Adipose tissue (tissue), 3 donors: ENCODE measurements at regions not wholly inside any gene's neighbourhood (a gene's known extent, or its start where the extent isn't known, plus 50 kb on each side); places are given as distances from the start of the nearest gene placed in this dataset.

ENCODE experiments used
- H3K27ac ChIP-seq: one replicate; pipeline ENCODE4 v1.5.1; 2013; ENCODE audit warnings: low read depth, low read length
- WGBS, 3 donors: extraction: QIAGEN DNeasy Blood & Tissue Kit; methylation state at CpG; one replicate each; pipeline ENCODE4 v1.1.7; 2013; 5-methylcytosine and 5-hydroxymethylcytosine counted together
- donor health status: healthy with polysubstance abuse.
- donor health status: Bipolar disorder and iron deficiency.
- donor health status: healthy.

DNA sequence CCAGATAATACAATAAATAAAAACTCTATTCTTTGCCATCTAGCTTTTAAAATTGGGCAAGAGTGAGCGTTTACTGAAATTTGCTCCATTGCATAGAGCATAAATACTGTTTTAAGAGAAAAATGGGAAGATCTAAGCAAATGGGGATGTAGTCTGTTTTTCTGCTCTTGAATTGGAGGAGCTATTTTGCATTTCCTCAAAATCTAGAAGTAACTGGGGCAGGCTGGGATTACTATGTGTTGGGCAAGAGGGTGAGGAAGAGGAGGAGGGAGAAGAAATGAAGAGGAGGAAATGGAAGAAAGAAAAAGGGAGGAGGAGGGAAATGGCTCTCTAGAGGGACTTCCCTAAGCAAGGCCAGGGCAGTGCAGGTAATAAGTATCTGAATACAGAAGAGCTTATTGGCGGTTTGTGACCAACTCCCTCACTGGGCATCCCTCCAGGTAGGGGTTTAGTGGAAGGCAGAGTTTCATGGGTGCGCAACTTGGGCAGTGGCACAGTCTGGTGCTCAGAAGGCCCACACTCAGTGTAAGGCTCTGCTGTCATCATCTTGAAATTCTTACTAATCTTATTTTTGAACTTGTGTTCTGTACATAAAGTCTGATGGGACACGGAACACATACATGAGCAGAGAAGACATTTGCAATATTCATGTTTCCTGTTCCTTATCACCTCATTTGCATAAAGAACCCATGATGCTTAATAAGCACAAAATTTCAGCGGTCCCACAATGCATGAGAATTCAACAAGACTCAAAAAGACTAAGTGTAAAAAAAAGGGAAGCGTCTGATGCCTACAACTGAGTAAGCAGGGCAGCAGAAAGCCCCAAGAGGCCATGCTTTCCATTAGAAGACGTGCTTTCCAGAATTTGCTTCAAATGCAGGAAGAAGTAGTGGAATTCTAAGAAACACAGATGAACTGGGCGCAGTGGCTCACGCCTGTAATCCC is 116.9 kb downstream of the EVX1 start:
- H3K27ac ChIP-seq, result no peak overlapping the region
- WGBS, 3 donors, result 77 to 86% (median 79%) methylated on average over 9 of the region's 9 CpGs

DNA sequence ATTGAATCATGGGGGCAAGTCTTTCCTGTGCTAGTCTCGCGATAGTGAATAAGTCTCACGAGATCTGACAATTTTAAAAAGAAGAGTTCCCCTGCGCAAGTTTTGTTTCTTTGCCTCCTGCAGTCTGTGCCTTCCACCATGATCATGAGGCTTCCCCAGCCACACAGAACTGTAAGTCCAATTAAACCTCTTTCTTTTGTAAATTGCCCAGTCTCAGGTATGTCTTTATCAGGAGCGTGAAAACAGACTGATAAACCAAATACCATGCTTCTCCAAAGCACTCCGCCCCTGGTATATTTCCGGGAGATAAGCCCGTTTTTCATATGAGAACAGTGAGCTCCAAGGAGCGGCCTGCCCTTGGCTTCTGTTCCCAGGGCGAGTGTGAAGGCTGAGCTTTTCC is 118.9 kb downstream of the EVX1 start:
- WGBS, 3 donors, result 74 to 89% (median 87%) methylated on average over 10 of the region's 10 CpGs
- H3K27ac ChIP-seq, result no peak overlapping the region

DNA sequence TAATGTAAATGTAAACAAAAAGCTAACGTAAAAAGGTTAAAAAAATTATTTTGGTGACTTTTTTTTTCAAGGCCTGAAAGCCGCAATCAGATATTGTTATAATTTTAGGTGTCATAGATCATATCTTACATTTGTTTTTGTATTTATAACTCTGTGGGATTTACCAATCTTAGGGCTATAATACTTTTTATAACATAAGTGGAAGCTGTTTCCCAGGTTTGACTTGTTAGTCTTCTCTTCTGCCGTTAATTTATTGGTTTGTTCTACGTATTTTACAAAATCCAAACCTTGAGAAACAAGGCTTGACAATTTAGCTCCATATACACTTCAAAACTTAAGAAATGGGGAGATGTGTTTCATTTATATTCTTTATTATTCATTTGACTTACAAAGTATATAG is 119.4 kb downstream of the EVX1 start:
- 87 to 91% (median 89%) methylated on average over 4 of the region's 4 CpGs for WGBS, 3 donors
- no peak overlapping the region for H3K27ac ChIP-seq

- peak overlapping the region; percentile 22 for H3K27ac ChIP-seq
- WGBS, 3 donors, result 44 to 73% (median 52%) methylated on average over 4 of the region's 4 CpGs
Measured at GRCh38 chr7:27364344-27364758, 121.7 kb downstream of the EVX1 start.

GRCh38 chr7:27367179-27367932 is 124.8 kb downstream of the EVX1 start:
- no peak overlapping the region for H3K27ac ChIP-seq
- 69 to 95% (median 94%) methylated on average over 4 of the region's 4 CpGs for WGBS, 3 donors

- H3K27ac ChIP-seq, result no peak overlapping the region
- 92 to 96% (median 92%) methylated on average over 4 of the region's 4 CpGs for WGBS, 3 donors
Measured at GRCh38 chr7:27367933-27368549, 125.4 kb downstream of the EVX1 start.

DNA sequence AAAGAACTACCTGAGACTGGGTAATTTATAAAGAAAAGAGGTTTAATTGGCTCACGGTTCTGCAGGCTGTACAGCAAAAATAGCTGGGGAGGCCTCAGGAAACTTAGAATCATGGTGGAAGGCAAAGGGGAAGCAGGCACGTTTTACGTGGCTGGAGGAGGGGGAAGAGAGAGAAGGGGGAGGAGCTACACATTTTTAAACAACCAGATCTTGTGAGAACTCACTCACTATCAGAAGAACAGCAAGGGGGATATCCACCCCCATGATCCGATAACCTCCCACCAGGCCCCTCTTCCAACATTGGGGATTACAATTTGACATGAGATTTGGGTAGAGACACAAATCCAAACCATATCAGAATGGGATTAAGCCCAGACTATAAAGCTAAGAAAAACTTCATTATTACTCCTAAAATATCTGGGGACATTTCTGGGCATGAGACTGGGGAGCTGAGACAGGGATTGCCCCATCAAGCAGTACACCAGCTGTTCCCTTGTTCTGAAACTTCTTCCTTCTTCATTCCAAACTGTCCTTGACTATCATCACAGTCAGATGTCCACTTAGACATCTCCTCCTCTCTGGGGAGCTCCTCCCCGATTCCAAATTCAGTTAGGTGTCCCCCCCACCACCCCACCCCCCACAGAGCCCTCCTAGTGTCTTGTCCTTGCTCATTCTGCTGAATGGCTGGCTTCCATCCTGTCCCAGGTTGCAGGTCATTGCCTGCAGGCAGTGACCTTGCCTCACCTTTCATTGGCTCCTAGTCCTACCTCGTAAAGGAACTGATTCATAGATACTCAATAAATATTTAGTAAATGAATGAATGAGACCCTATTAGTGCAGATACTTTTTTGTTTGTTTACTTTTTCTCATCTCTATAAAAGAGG is 132.6 kb downstream of the EVX1 start:
- H3K27ac ChIP-seq, result no peak overlapping the region
- WGBS, 3 donors, result 61 to 64% (median 63%) methylated on average over 6 of the region's 6 CpGs

- 46 to 68% (median 60%) methylated on average over 5 of the region's 5 CpGs for WGBS, 3 donors
- H3K27ac ChIP-seq, result no peak overlapping the region
Measured at GRCh38 chr7:27375958-27376357, 133.4 kb downstream of the EVX1 start.

DNA sequence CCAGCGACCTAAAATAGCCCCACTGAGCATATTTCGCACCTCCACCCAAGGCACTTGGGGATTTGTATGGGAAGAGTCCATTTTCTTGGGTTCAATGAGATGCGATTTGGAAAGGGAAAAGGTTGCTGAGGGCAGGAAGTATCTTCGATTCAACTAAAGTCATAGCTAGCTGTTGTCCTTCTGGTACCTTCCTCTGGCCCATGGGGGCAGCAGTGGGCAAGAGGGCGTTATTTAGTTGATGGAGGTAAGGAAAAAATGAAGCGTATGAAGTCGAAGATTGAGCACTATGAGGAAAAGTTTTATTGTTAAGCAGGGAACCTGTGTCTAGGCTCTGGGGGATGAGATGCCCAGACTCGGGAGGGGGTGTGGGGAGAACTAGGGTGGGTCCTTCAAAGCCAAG is 135.4 kb downstream of the EVX1 start:
- no peak overlapping the region for H3K27ac ChIP-seq
- 83 to 91% (median 88%) methylated on average over 8 of the region's 8 CpGs for WGBS, 3 donors

DNA sequence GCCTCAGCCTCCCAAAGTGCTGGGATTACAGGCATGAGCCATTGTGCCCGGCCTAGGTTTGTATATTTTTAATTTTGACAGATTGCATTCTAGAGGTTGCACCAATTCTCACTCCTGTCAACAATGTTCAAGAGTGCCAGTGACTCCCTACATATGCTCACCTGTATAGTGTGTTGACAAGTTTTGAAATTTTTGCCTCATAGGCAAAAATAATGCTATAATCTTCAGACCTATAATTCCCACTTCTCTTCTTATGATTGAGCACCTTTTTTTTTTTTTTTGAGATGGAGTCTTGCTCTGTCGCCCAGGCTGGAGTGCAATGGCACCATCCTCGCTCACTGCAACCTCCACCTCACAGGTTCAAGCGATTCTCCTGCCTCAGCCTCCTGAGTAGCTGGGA is 139.7 kb downstream of the EVX1 start:
- H3K27ac ChIP-seq, result no peak overlapping the region
- 87 to 96% (median 92%) methylated on average over 4 of the region's 4 CpGs for WGBS, 3 donors

DNA sequence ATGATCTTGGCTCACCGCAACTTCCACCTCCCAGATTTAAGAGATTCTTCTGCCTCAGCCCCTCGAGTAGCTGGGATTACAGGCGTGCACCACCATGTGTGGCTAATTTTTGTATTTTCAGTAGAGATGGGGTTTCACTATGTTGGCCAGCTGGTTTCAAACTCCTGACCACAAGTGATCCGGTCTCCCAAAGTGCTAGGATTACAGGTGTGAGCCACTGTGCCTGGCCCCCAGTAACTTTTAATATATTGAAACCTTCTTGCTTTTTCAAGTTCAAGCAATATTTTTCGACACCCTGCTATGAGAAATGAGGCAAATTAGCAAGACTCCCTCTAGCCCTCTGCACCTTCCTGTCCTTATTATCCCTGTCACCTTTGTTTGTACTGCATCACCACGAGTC is 144.0 kb downstream of the EVX1 start:
- 79 to 90% (median 85%) methylated on average over 6 of the region's 6 CpGs for WGBS, 3 donors
- no peak overlapping the region for H3K27ac ChIP-seq

DNA sequence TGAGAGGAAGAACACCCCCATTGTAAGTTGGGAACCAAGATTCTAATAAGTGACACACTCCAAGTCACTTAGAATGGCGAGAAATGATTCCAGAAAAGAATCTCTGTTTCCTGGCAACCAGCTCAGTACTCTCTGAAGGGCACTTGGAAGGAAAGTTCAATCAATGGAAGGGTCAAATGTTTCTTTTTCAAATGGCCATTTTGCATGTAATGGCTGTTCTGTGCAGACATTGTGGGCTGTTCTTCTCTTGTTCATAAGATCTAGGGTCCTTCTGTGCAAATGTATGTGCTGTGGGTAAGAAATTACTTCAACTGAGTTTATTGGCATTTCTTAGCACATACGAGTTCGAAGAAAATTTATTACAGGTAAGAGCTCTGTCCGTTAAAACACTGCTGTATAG is 145.3 kb downstream of the EVX1 start:
- WGBS, 3 donors, result 69 to 88% (median 86%) methylated on average over 4 of the region's 4 CpGs

DNA sequence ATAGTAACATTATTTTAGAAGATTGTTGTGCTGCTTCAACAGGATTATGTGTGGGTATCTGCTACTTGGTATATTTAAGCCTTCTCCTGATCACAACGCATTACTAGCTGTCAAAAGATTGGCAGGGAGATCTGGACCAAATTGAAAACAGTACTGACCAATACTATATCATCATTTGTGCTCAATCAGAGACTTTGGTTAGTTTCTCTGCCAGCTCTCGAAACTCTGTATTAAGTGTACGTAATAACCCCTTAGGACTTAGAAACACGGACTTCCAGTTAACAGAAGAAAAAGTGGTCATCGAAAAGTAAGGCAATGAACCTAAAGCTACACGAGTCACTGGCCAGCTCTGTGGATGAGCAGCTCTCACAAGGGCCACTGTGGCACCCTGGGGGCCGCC is 146.0 kb downstream of the EVX1 start:
- 73 to 83% (median 80%) methylated on average over 7 of the region's 7 CpGs for WGBS, 3 donors
- no peak overlapping the region for H3K27ac ChIP-seq

More for the DNA sequence above, 145.3 kb downstream of the EVX1 start:
- no peak overlapping the region for H3K27ac ChIP-seq

GRCh38 chr7:27389496-27389895 is 146.9 kb downstream of the EVX1 start:
- no peak overlapping the region for H3K27ac ChIP-seq
- 58 to 63% (median 59%) methylated on average over 3 of the region's 3 CpGs for WGBS, 3 donors

GRCh38 chr7:27392477-27392876 is 149.9 kb downstream of the EVX1 start:
- H3K27ac ChIP-seq, result no peak overlapping the region
- WGBS, 3 donors, result 72 to 90% (median 83%) methylated on average over 1 of the region's 1 CpG

- no peak overlapping the region for H3K27ac ChIP-seq
- WGBS, 3 donors, result 89 to 93% (median 89%) methylated on average over 2 of the region's 2 CpGs
Measured at GRCh38 chr7:27394871-27395270, 152.3 kb downstream of the EVX1 start.

DNA sequence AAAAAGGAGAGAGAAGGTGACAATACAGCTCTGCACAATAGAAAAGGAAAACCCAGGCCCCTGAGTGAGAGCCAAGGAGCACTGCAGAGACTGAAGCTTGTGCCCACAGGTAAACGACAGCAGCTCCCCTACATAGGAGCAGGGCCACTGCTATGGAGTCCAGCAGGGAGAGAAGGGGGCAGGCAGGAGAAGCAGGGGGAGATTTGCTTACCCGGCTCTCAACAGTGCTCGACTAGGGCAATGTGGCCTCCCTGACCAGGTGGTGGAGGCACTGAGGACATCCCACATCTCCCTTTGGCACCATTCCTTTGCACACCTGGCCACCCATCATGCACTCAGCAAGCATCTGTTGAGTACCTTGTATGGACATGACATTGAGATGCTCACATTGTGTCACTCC is 153.0 kb downstream of the EVX1 start:
- H3K27ac ChIP-seq, result no peak overlapping the region
- 75 to 90% (median 89%) methylated on average over 3 of the region's 3 CpGs for WGBS, 3 donors

DNA sequence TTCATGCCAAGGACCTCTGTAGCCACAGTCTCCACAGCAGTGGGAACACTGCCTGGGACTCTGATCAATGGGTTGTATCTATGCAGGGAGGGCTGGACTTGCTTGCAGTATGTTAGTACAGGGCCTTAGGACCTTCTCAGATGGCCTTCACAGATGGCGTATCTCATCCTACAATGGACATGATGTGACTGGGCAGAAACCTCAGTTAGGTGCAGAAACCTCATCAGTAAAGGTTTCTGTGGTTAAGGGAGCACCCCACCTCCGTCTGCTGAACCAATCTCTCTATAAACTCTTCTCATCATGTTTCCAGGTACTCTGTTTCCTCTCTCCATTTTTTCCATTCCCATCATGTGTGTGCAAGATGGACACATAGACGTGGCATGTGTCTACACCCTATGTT is 154.9 kb downstream of the EVX1 start:
- WGBS, 3 donors, result 82 to 94% (median 92%) methylated on average over 3 of the region's 3 CpGs
- no peak overlapping the region for H3K27ac ChIP-seq
